Adrenal gland (tissue), 5 donors: ENCODE measurements at regions not wholly inside any gene's neighbourhood (a gene's known extent, or its start where the extent isn't known, plus 50 kb on each side); places are given as distances from the start of the nearest gene placed in this dataset.

ENCODE experiments used
- POLR2A ChIP-seq, 2 donors: fragments of 450-650 bp; IDR thresholded peaks; one replicate each; pipeline ENCODE4 v1.6.1; 2017; ENCODE audit warnings: antibody characterized with exemption in 2 of 2, mild to moderate bottlenecking in 2 of 2, moderate library complexity in 1 of 2
- TF ChIP-seq, protein P1 (sequence below), 6 experiments: fragments of 450-650 bp in 4 of 6; fragments of 200-600 bp in 2 of 6; sonication (generic) in 1 of 6; IDR thresholded peaks; 1 replicate in 5 of 6; 2 replicates in 1 of 6; pipeline versions ENCODE4 v1.5.1 to v1.8.0; 2016 to 2021; ENCODE audit warnings: antibody characterized with exemption in 6 of 6, mild to moderate bottlenecking in 2 of 6, moderate library complexity in 1 of 6
- donor health status: DM: no; HTN: no; CAD: no.

DNA sequence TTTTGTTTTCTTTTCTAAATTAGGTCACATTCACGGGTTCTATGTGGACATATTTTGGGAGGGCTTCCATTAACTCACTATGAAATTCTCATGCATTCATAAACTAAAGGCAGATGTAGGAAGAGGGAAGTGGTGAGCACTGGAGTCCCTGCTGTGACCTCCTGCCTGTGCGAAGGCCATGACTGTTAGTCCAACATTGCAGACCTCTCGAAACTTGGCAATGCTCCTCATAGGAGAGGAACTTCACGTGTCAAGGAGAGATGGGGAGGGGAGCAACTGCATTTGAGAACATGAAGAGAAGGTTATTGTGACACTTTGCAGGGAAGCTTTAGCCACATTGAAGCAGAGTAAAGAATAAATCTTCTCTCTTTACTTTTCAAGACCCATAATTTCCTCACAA lies 126.4 kb upstream of the HNMT start:
- TF ChIP-seq, protein P1, sequence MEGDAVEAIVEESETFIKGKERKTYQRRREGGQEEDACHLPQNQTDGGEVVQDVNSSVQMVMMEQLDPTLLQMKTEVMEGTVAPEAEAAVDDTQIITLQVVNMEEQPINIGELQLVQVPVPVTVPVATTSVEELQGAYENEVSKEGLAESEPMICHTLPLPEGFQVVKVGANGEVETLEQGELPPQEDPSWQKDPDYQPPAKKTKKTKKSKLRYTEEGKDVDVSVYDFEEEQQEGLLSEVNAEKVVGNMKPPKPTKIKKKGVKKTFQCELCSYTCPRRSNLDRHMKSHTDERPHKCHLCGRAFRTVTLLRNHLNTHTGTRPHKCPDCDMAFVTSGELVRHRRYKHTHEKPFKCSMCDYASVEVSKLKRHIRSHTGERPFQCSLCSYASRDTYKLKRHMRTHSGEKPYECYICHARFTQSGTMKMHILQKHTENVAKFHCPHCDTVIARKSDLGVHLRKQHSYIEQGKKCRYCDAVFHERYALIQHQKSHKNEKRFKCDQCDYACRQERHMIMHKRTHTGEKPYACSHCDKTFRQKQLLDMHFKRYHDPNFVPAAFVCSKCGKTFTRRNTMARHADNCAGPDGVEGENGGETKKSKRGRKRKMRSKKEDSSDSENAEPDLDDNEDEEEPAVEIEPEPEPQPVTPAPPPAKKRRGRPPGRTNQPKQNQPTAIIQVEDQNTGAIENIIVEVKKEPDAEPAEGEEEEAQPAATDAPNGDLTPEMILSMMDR (IDR thresholded peaks at IDR 0.05) = no peak
- TF ChIP-seq POLR2A (IDR thresholded peaks at IDR 0.05) = no peak
